8988T (cell line): ENCODE measurements at regions not wholly inside any gene's neighbourhood (a gene's known extent, or its start where the extent isn't known, plus 50 kb on each side); places are given as distances from the start of the nearest gene placed in this dataset.
"Not testable (repeated sequence)": the region's sequence is repeated elsewhere in the genome, so short reads cannot be mapped to it uniquely, and the experiment has no call there.

Source experiments
- DNase-seq: peaks from one replicate; pipeline ENCODE4 v3.0.0; 2011

GRCh38 chr11:115665175-115665821 lies 161.1 kb upstream of the CADM1 start:
- DNase-seq: no peak

GRCh38 chr11:115664313-115664712 lies 160.1 kb upstream of the CADM1 start:
- no peak for DNase-seq

- no peak for DNase-seq
Measured at GRCh38 chr11:115663790-115664189, 159.6 kb upstream of the CADM1 start.

- DNase-seq: no peak
Measured at GRCh38 chr11:115660030-115660805, 156.0 kb upstream of the CADM1 start.

- DNase-seq: no peak
Measured at GRCh38 chr11:115659061-115659963, 155.1 kb upstream of the CADM1 start.

- no peak for DNase-seq
Measured at GRCh38 chr11:115657586-115657985, 153.4 kb upstream of the CADM1 start.

- DNase-seq: no peak
Measured at GRCh38 chr11:115656669-115657068, 152.5 kb upstream of the CADM1 start.

GRCh38 chr11:115656041-115656440 lies 151.8 kb upstream of the CADM1 start:
- DNase-seq: no peak

GRCh38 chr11:115654792-115655191 lies 150.6 kb upstream of the CADM1 start:
- no peak for DNase-seq

GRCh38 chr11:115653926-115654325 lies 149.7 kb upstream of the CADM1 start:
- no peak for DNase-seq

- no peak for DNase-seq
Measured at GRCh38 chr11:115653076-115653475, 148.9 kb upstream of the CADM1 start.

- DNase-seq: no peak
Measured at GRCh38 chr11:115652496-115652895, 148.3 kb upstream of the CADM1 start.

- no peak for DNase-seq
Measured at GRCh38 chr11:115652094-115652493, 147.9 kb upstream of the CADM1 start.

- DNase-seq: no peak
Measured at GRCh38 chr11:115649461-115649860, 145.2 kb upstream of the CADM1 start.

- no peak for DNase-seq
Measured at GRCh38 chr11:115645631-115646317, 141.6 kb upstream of the CADM1 start.

- DNase-seq: no peak
Measured at GRCh38 chr11:115644856-115645255, 140.6 kb upstream of the CADM1 start.

- no peak for DNase-seq
Measured at GRCh38 chr11:115643549-115644270, 139.5 kb upstream of the CADM1 start.

- no peak for DNase-seq
Measured at GRCh38 chr11:115642660-115643059, 138.4 kb upstream of the CADM1 start.

- DNase-seq: no peak
Measured at GRCh38 chr11:115637599-115638241, 133.5 kb upstream of the CADM1 start.

GRCh38 chr11:115636753-115637527 lies 132.7 kb upstream of the CADM1 start:
- DNase-seq: no peak

- DNase-seq: not testable (repeated sequence)
Measured at GRCh38 chr11:115633977-115634376, 129.8 kb upstream of the CADM1 start.
